IMR-90 (cell line): ENCODE measurements at regions not wholly inside any gene's neighbourhood (a gene's known extent, or its start where the extent isn't known, plus 50 kb on each side); places are given as distances from the start of the nearest gene placed in this dataset.

ENCODE experiments used
- ATAC-seq: fragments of 200-7000 bp; cut with Tn5 transposase; 2 replicates; pipeline ENCODE4 v1.9.1; 2020; ENCODE audit warnings: low read depth, mild to moderate bottlenecking, moderate library complexity
- BruUV-seq: library from RNA; stranded (reverse); fragments of 400-500 nt; replicated peaks from 2 replicates; lab custom pipeline; 2021; lab: Mats Ljungman, UMichigan
- CTCF ChIA-PET: fragments of 300-600 bp; formaldehyde crosslinking; extraction: SDS; loops from one replicate; lab custom pipeline; 2021; ENCODE audit warnings: antibody characterized with exemption; lab: Yijun Ruan, JAX
- POLR2A ChIA-PET: fragments of 300-600 bp; sonication (Branson Sonifier 250); formaldehyde crosslinking; loops from one replicate; lab custom pipeline; 2022; ENCODE audit warnings: antibody characterized with exemption; ENCODE audit not compliant: unreplicated experiment; lab: Charles Lee
- DNase-seq: peaks from one replicate; pipeline ENCODE4 v3.0.0; 2013
- H2AFZ ChIP-seq: replicated peaks from 2 replicates; pipeline ENCODE3; 2013; ENCODE audit warnings: low read length, mild to moderate bottlenecking; ENCODE audit not compliant: poor library complexity
- H2AK5ac ChIP-seq: 2 replicates; pipeline ENCODE4 v1.6.1; 2013; ENCODE audit warnings: low read depth, low read length, inconsistent platforms
- H2AK9ac ChIP-seq: replicated peaks from 2 replicates; pipeline ENCODE3; 2013; ENCODE audit warnings: mild to moderate bottlenecking, low read depth, low read length, moderate library complexity; ENCODE audit not compliant: poor library complexity
- H2BK120ac ChIP-seq: 2 replicates; pipeline ENCODE4 v1.6.1; 2013; ENCODE audit warnings: low read depth, low read length, inconsistent platforms
- H2BK15ac ChIP-seq: 3 replicates; pipeline ENCODE4 v1.6.1; 2013; ENCODE audit warnings: low read depth, low read length, inconsistent platforms
- H2BK20ac ChIP-seq: 2 replicates; pipeline ENCODE4 v1.6.1; 2013; ENCODE audit warnings: low read depth, mild to moderate bottlenecking, inconsistent platforms, low read length, moderate library complexity
- H2BK5ac ChIP-seq: 2 replicates; pipeline ENCODE4 v1.6.1; 2013; ENCODE audit warnings: mild to moderate bottlenecking, low read depth, low read length, inconsistent platforms; ENCODE audit not compliant: poor library complexity, severe bottlenecking
- H3K14ac ChIP-seq: replicated peaks from 2 replicates; pipeline ENCODE4 v1.6.1; 2013; ENCODE audit warnings: low read depth, low read length, inconsistent platforms
- H3K18ac ChIP-seq: 2 replicates; pipeline ENCODE4 v1.6.1; 2013; ENCODE audit warnings: low read depth, low read length, control low read depth
- H3K23ac ChIP-seq: 2 replicates; pipeline ENCODE4 v1.6.1; 2013; ENCODE audit warnings: low read depth, low read length, inconsistent platforms
- H3K27ac ChIP-seq: 2 replicates; pipeline ENCODE4 v1.5.1; 2013; ENCODE audit warnings: mild to moderate bottlenecking, control low read depth, low read length; ENCODE audit not compliant: insufficient read depth
- H3K27me3 ChIP-seq: 2 replicates; pipeline ENCODE4 v1.6.1; 2013; ENCODE audit warnings: low read length; ENCODE audit not compliant: control insufficient read depth, insufficient read depth
- H3K36me3 ChIP-seq: 2 replicates; pipeline ENCODE4 v1.6.1; 2013; ENCODE audit warnings: low read length, mixed read lengths; ENCODE audit not compliant: control insufficient read depth, insufficient read depth
- H3K4ac ChIP-seq: 2 replicates; pipeline ENCODE4 v1.6.1; 2013; ENCODE audit warnings: low read depth, low read length, inconsistent platforms
- H3K4me1 ChIP-seq: 2 replicates; pipeline ENCODE4 v1.6.1; 2013; ENCODE audit warnings: low read length, mixed read lengths; ENCODE audit not compliant: control insufficient read depth, insufficient read depth
- H3K4me2 ChIP-seq: 2 replicates; pipeline ENCODE4 v1.6.1; 2013; ENCODE audit warnings: low read depth, mild to moderate bottlenecking, control low read depth, low read length, moderate library complexity
- H3K4me3 ChIP-seq: 2 replicates; pipeline ENCODE4 v1.5.1; 2013; ENCODE audit warnings: low read depth, mild to moderate bottlenecking, control low read depth, low read length, moderate library complexity; ENCODE audit not compliant: insufficient read depth
- H3K56ac ChIP-seq: 2 replicates; pipeline ENCODE4 v1.6.1; 2013; ENCODE audit warnings: low read length, inconsistent platforms; ENCODE audit not compliant: insufficient read depth; ENCODE audit errors: extremely low read depth
- H3K79me1 ChIP-seq, 2 experiments: 2 replicates each; pipeline ENCODE4 v1.6.1; 2013; ENCODE audit warnings: low read length in 2 of 2, inconsistent platforms in 1 of 2, low read depth in 1 of 2
- H3K9ac ChIP-seq: 2 replicates; pipeline ENCODE4 v1.6.1; 2013; ENCODE audit warnings: low read depth, low read length, control low read depth
- H3K9me1 ChIP-seq: 2 replicates; pipeline ENCODE4 v1.6.1; 2013; ENCODE audit warnings: low read length, inconsistent platforms; ENCODE audit not compliant: insufficient read depth
- H3K9me3 ChIP-seq: 2 replicates; pipeline ENCODE4 v1.6.1; 2013; ENCODE audit warnings: low read length; ENCODE audit not compliant: control insufficient read depth, insufficient read depth
- H4K20me1 ChIP-seq: 2 replicates; pipeline ENCODE4 v1.6.1; 2013; ENCODE audit warnings: low read length, inconsistent platforms; ENCODE audit not compliant: insufficient read depth
- H4K5ac ChIP-seq: 2 replicates; pipeline ENCODE4 v1.6.1; 2013; ENCODE audit warnings: mild to moderate bottlenecking, low read depth, low read length, control low read depth
- H4K8ac ChIP-seq, 2 experiments: 2 replicates each; pipeline ENCODE4 v1.6.1; 2013; ENCODE audit warnings: low read depth in 2 of 2, low read length in 2 of 2, control low read depth in 1 of 2, inconsistent platforms in 1 of 2
- H4K91ac ChIP-seq: 2 replicates; pipeline ENCODE4 v1.6.1; 2013; ENCODE audit warnings: low read depth, low read length, inconsistent platforms; ENCODE audit not compliant: insufficient read depth
- BHLHE40 ChIP-seq: fragments of 150-350 bp; IDR thresholded peaks from 2 replicates; pipeline ENCODE4 v1.6.1; 2016; ENCODE audit warnings: mild to moderate bottlenecking, low read depth, low read length
- CEBPB ChIP-seq: IDR thresholded peaks from 2 replicates; pipeline ENCODE4 v1.6.1; 2012; ENCODE audit warnings: low read depth, low read length, improper control_type of control experiment
- CHD1 ChIP-seq: IDR thresholded peaks from 2 replicates; pipeline ENCODE4 v1.6.1; 2012; ENCODE audit warnings: low read depth, low read length, improper control_type of control experiment
- FOS ChIP-seq: fragments of 150-350 bp; IDR thresholded peaks from 2 replicates; pipeline ENCODE4 v1.6.1; 2016; ENCODE audit warnings: low read depth, low read length
- NFE2L2 ChIP-seq: fragments of 150-350 bp; IDR thresholded peaks from 2 replicates; pipeline ENCODE4 v1.6.1; 2016; ENCODE audit warnings: low read depth, mild to moderate bottlenecking, low read length
- RFX5 ChIP-seq: IDR thresholded peaks from 2 replicates; pipeline ENCODE4 v1.8.0; 2012; ENCODE audit warnings: low read depth, mild to moderate bottlenecking, low read length, moderate library complexity
- SMC3 ChIP-seq: fragments of 150-350 bp; IDR thresholded peaks from 2 replicates; pipeline ENCODE4 v1.6.1; 2016; ENCODE audit warnings: low read depth, mild to moderate bottlenecking, antibody characterized with exemption, low read length, moderate library complexity
- WGBS, 2 experiments: methylation state at CpG; one replicate each; pipeline versions ENCODE4 v1.1.5 to v1.1.7; 2013; ENCODE audit warnings: missing lambda C conversion rate in 2 of 2; ENCODE audit not compliant: insufficient read length in 1 of 2; ENCODE audit errors: extremely low coverage in 2 of 2; 5-methylcytosine and 5-hydroxymethylcytosine counted together
- dilution Hi-C: fragments of 300-500 bp; cut with HindIII; formaldehyde crosslinking; loops from one replicate; pipeline ENCODE4 v1.14.3; 2018; ENCODE audit warnings: low sequenced_read_pairs; ENCODE audit not compliant: unreplicated experiment
- in situ Hi-C: fragments of 300-500 bp; cut with MboI; formaldehyde crosslinking; loops from 3 replicates; pipeline ENCODE4 v1.14.3; 2019; ENCODE audit warnings: low sequenced_read_pairs, inconsistent platforms, mixed read lengths
- intact Hi-C: fragments of 100-400 bp; cut with micrococcal nuclease; formaldehyde crosslinking; loops from 2 replicates; pipeline ENCODE4 v1.10.0; 2022
- TF ChIP-seq, protein P1 (sequence below): conservative IDR thresholded peaks from 2 replicates; pipeline ENCODE4 v1.5.1; 2012; ENCODE audit warnings: mild to moderate bottlenecking, low read depth, low read length, improper control_type of control experiment
- TF ChIP-seq, protein P2 (sequence below): fragments of 150-350 bp; IDR thresholded peaks from 2 replicates; pipeline ENCODE4 v1.6.1; 2016; ENCODE audit warnings: low read depth, mild to moderate bottlenecking, low read length, moderate library complexity, borderline replicate concordance
- TF ChIP-seq, protein P3 (sequence below): fragments of 150-350 bp; IDR thresholded peaks from 2 replicates; pipeline ENCODE4 v1.6.1; 2017; ENCODE audit warnings: mild to moderate bottlenecking, antibody characterized with exemption, low read length, low read depth

DNA sequence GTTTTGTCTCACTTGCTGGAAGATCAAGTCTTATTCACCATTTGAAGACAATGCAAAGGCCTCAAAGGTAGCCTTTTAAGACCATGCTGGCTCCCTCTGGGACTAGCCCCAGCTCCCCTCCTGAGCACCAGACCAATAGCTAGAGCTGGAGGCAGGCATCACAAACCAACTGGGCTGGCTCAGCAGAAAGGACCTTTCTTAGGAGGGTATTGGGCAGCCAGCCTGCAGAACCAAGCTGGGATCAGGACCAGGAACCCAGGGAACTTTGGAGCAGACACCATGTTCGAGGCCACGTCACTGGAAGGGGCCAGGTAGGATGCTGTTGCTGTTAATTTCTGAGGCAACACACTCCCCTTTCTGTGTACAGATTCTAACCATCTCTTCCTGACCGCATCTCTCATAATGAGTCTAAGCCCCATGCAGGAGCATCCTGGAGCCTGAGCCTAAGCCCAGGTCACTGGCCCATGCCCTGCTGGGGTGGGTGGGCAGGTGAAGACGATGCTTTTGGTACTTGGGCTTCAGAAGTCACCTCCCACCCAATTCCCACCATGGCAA, 81.4 kb upstream of the KLF13 start:
- DNase-seq = no peak
- Histone ChIP-seq H3K27ac (no peak overlapping the region), H3K56ac (no peak overlapping the region), H4K20me1 (no peaks in the 10 kb centered on the region), H3K14ac (no peak overlapping the region), H4K91ac (no peak overlapping the region), H2BK5ac (no peak overlapping the region), H3K36me3 (no peaks in the 10 kb centered on the region), H3K18ac (no peak overlapping the region), H2AK9ac (no peak overlapping the region), H2BK15ac (no peak overlapping the region), H3K4me1 (no peaks in the 10 kb centered on the region), H3K9me3 (no peaks in the 10 kb centered on the region; the same call in 1 of the 2 replicates), H3K9me1 (no peaks in the 10 kb centered on the region), H2BK20ac (no peak overlapping the region), H3K4me3 (no peak overlapping the region), H3K4ac (no peak overlapping the region), H3K4me2 (no peak overlapping the region), H3K23ac (no peak overlapping the region), H3K27me3 (peaks cover 26% of the 10 kb centered on the region), H2AFZ (no peak overlapping the region), H3K79me1 (no peaks in the 10 kb centered on the region), H3K9ac (no peak overlapping the region), H4K5ac (no peak overlapping the region), H2AK5ac (no peak overlapping the region), H4K8ac (no peak overlapping the region), H2BK120ac (no peak overlapping the region)
- WGBS, 2 experiments = no CpG with 5 or more reads among the region's 4 CpGs
- ChIA-PET POLR2A (no interaction called here), CTCF (no interaction called here)
- BruUV-seq = no TSS peak
- in situ Hi-C loops = no loop called here
- no peak for ATAC-seq
- dilution Hi-C loops = no loop called here
- intact Hi-C loops = no loop called here
- TF ChIP-seq CHD1 (no peak), FOS (no peak), BHLHE40 (no peak), CEBPB (no peak), SMC3 (no peak), NFE2L2 (no peak), RFX5 (no peak)
- TF ChIP-seq, protein P1, sequence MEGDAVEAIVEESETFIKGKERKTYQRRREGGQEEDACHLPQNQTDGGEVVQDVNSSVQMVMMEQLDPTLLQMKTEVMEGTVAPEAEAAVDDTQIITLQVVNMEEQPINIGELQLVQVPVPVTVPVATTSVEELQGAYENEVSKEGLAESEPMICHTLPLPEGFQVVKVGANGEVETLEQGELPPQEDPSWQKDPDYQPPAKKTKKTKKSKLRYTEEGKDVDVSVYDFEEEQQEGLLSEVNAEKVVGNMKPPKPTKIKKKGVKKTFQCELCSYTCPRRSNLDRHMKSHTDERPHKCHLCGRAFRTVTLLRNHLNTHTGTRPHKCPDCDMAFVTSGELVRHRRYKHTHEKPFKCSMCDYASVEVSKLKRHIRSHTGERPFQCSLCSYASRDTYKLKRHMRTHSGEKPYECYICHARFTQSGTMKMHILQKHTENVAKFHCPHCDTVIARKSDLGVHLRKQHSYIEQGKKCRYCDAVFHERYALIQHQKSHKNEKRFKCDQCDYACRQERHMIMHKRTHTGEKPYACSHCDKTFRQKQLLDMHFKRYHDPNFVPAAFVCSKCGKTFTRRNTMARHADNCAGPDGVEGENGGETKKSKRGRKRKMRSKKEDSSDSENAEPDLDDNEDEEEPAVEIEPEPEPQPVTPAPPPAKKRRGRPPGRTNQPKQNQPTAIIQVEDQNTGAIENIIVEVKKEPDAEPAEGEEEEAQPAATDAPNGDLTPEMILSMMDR = no peak
- TF ChIP-seq, protein P2, sequence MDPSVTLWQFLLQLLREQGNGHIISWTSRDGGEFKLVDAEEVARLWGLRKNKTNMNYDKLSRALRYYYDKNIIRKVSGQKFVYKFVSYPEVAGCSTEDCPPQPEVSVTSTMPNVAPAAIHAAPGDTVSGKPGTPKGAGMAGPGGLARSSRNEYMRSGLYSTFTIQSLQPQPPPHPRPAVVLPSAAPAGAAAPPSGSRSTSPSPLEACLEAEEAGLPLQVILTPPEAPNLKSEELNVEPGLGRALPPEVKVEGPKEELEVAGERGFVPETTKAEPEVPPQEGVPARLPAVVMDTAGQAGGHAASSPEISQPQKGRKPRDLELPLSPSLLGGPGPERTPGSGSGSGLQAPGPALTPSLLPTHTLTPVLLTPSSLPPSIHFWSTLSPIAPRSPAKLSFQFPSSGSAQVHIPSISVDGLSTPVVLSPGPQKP = no peak
- TF ChIP-seq, protein P3, sequence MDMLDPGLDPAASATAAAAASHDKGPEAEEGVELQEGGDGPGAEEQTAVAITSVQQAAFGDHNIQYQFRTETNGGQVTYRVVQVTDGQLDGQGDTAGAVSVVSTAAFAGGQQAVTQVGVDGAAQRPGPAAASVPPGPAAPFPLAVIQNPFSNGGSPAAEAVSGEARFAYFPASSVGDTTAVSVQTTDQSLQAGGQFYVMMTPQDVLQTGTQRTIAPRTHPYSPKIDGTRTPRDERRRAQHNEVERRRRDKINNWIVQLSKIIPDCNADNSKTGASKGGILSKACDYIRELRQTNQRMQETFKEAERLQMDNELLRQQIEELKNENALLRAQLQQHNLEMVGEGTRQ = no peak
